ENCODE measurements at regions not wholly inside any gene's neighbourhood (a gene's known extent, or its start where the extent isn't known, plus 50 kb on each side); places are given as distances from the start of the nearest gene placed in this dataset.

- no peaks in the 10 kb centered on the region for H3K4me1 ChIP-seq
- no peak for TF ChIP-seq CTCF (IDR thresholded peaks at IDR 0.05)
- no peak overlapping the region for H3K27ac ChIP-seq
- DNase-seq (ENCODE audit: low spot score), result no peak
- no peaks in the 10 kb centered on the region for H3K36me3 ChIP-seq
- H3K9me3 ChIP-seq, result peaks cover 0 to 15% of the 10 kb centered on the region in 2 donors
- no peak overlapping the region for H3K4me3 ChIP-seq
- H3K27me3 ChIP-seq, result no peaks in the 10 kb centered on the region
These were observed 247.7 kb upstream of the CTNNB1 start for GRCh38 chr3:40951636-40952035.

DNA sequence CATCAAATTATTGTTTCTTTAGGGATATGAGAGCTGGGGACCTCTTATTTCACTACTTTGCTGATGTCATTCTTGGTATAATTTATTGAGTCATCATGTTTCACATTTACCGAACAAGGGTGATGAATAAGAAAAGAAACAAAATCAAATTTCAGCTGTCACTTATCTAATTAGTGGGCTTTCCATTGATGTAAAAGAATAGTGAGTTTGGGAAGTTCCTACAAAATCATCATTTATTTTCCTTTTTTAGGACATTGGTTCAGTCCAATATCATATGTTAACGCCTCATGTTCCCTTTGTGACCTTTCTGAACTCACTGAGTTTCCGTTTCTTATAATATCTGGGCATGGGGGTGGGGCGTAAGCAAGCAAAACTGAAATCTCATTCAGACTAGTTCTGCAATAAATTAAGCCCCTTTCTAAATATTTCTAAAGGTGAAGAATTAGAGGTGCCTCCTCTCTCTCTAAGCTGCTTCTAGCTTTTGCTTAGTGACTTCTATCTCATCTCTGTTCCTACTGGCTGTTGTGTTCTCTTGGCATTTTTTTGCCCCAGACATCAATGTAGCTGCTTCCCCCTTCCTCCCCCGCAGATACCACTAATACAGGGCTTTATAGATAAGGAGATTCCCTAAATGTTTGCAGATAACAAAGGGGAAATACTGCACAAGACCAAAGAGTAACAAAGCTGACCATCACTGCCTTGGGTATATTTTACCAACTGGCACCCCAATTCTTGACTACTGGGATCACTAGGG lies 238.0 kb upstream of the CTNNB1 start:
- H3K27ac ChIP-seq, result no peak overlapping the region
- H3K36me3 ChIP-seq, result no peaks in the 10 kb centered on the region
- H3K4me1 ChIP-seq, result no peaks in the 10 kb centered on the region
- H3K27me3 ChIP-seq, result no peaks in the 10 kb centered on the region
- no peak for DNase-seq (ENCODE audit: low spot score)
- no peak overlapping the region for H3K4me3 ChIP-seq
- H3K9me3 ChIP-seq, result peaks cover 0 to 16% of the 10 kb centered on the region in 2 donors
- TF ChIP-seq CTCF (IDR thresholded peaks at IDR 0.05), result no peak

DNA sequence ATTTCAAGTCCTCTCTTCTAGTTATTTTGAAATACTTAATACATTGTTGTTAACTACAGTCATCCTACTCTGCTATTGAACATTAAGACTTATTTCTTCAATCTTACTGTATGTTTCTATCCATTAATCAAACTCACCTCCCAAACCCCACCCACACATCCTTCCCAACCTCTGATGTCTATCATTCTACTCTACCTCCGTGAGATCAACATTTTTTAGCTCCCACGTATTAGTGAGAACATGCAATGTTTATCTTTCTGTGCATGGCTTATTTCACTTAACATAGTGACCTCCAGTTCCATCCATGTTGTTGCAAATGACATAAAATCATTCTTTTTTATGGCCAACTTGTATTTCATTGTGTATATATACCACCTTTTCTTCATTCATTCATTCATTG lies 236.6 kb upstream of the CTNNB1 start:
- no peak for TF ChIP-seq CTCF (IDR thresholded peaks at IDR 0.05)
- H3K27ac ChIP-seq, result no peak overlapping the region
- no peak for DNase-seq (ENCODE audit: low spot score)
- H3K36me3 ChIP-seq, result no peaks in the 10 kb centered on the region
- H3K4me3 ChIP-seq, result no peak overlapping the region
- no peaks in the 10 kb centered on the region for H3K27me3 ChIP-seq
- peaks cover 0 to 16% of the 10 kb centered on the region in 2 donors for H3K9me3 ChIP-seq
- H3K4me1 ChIP-seq, result no peaks in the 10 kb centered on the region

- Histone ChIP-seq H3K4me1 (peaks cover 0 to 34% of the 10 kb centered on the region in 2 donors), H3K27me3 (no peaks in the 10 kb centered on the region), H3K36me3 (no peaks in the 10 kb centered on the region), H3K4me3 (no peak overlapping the region), H3K27ac (no peak overlapping the region), H3K9me3 (peaks cover 0 to 6% of the 10 kb centered on the region in 2 donors)
- DNase-seq (ENCODE audit: low spot score), result no peak
- no peak for TF ChIP-seq CTCF (IDR thresholded peaks at IDR 0.05)
These were observed 230.6 kb upstream of the CTNNB1 start for GRCh38 chr3:40968666-40969065.

DNA sequence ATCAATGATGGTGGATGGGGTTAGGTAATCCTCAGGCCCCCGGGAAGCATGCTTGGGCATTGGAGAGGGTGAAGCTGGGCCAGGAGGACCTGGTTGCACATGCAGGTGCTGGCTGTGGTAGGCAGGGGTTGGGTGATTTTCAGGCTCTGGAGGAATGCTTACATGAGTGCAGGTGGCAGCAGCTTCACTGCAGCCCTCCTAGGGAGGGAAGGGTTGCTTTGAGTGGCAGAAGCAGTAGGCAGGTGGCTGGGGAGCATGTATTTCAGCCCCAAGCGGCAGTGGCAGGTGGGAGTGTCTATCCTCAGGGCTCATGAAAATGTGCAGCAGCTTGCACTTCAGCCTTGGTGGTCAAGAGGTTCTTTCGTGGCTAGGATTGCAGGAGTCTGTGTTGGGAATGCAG lies 230.0 kb upstream of the CTNNB1 start:
- Histone ChIP-seq H3K27me3 (no peaks in the 10 kb centered on the region), H3K4me3 (no peak overlapping the region), H3K27ac (no peak overlapping the region), H3K4me1 (peaks cover 0 to 41% of the 10 kb centered on the region in 2 donors), H3K36me3 (no peaks in the 10 kb centered on the region), H3K9me3 (no peaks in the 10 kb centered on the region)
- no peak for TF ChIP-seq CTCF (IDR thresholded peaks at IDR 0.05)
- DNase-seq (ENCODE audit: low spot score), result no peak

All from right atrium auricular region (tissue), 2 donors.